ENCODE measurements at regions not wholly inside any gene's neighbourhood (a gene's known extent, or its start where the extent isn't known, plus 50 kb on each side); places are given as distances from the start of the nearest gene placed in this dataset.

DNA sequence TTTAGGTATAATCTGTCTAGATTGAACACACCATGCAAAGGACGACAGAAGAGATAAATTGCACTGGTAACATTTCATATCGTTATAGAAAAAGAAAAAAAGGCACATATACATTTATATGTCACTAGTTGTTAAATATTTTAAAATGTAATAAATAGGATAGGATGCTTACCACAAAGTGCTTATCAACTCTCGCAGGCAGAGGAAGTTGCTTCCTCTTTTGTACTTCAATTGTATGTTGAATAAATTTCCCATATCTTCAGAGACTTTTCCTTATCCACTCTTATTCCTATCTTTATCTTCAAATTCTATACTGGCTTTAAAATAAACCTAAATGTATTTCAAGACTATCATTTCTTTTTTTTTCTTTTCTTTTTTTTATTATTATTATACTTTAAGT is 163.3 kb upstream of the SPOCK3 start (continued):
- TF ChIP-seq ZBTB4 (CRISPR knock-in tag; IDR thresholded peaks at IDR 0.05) (no peak), TCF3 (IDR thresholded peaks at IDR 0.05; ENCODE audit: borderline replicate concordance, insufficient read depth, low read depth, low read length) (no peak), ZNF622 (IDR thresholded peaks at IDR 0.05) (no peak), NR2F1 (conservative IDR thresholded peaks at IDR 0.05) (no peak), NRF1 (conservative IDR thresholded peaks at IDR 0.05; ENCODE audit: low read depth, low read length) (no peak), SUZ12 (IDR thresholded peaks at IDR 0.05; ENCODE audit: unreplicated experiment) (no peak), IKZF1 (conservative IDR thresholded peaks at IDR 0.05) (no peak), HCFC1 (IDR thresholded peaks at IDR 0.05; ENCODE audit: low read length) (no peak), ZSCAN29 (IDR thresholded peaks at IDR 0.05) (no peak), NR2C1 (IDR thresholded peaks at IDR 0.05) (no peak)

- no peak for FAIRE-seq
- POLR2A ChIA-PET, result no interaction called here
- WGBS (ENCODE audit: insufficient coverage, insufficient replicate concordance, low lambda C conversion rate, missing lambda C conversion rate), result 0% methylated on average over 1 of the region's 1 CpG
- Histone ChIP-seq H3K36me3 (ENCODE audit: control insufficient read depth in 2 of 2, insufficient read depth in 2 of 2, low read length in 1 of 2) (no peaks in the 10 kb centered on the region), H3K4me2 (ENCODE audit: control insufficient read depth, insufficient read depth) (no peak overlapping the region), H3K9ac (ENCODE audit: control insufficient read depth, insufficient read depth, low read length) (no peak overlapping the region), H3K9me3 (replicated peaks; ENCODE audit: control insufficient read depth, insufficient read depth, low read length) (no peaks in the 10 kb centered on the region), H2AFZ (ENCODE audit: control insufficient read depth, low read depth, low read length) (no peak overlapping the region), H3K27ac (ENCODE audit: control insufficient read depth, insufficient read depth) (no peak overlapping the region), H4K20me1 (ENCODE audit: control insufficient read depth, insufficient read depth) (no peaks in the 10 kb centered on the region), H3K27me3 (replicated peaks in 1 of 2; ENCODE audit: control insufficient read depth in 2 of 2, insufficient read depth in 2 of 2, low read length in 1 of 2) (no peaks in the 10 kb centered on the region), H3K79me2 (ENCODE audit: control insufficient read depth, insufficient read depth, low read length) (no peaks in the 10 kb centered on the region), H3K4me3 (no peak overlapping the region), H3K4me1 (ENCODE audit: control insufficient read depth, insufficient read depth, low read length) (no peaks in the 10 kb centered on the region)
- RAD21 ChIA-PET (ENCODE audit: unreplicated experiment), result no interaction called here
- BruUV-seq (replicated peaks), result no TSS peak
- intact Hi-C loops (cut with micrococcal nuclease; ENCODE audit: unreplicated experiment), result no loop called here
- DNase-seq (ENCODE audit: low read depth, low spot score), result no peak
- in situ Hi-C loops (cut with MboI), result no loop called here
- ATAC-seq, result no peak
- SMC1A ChIA-PET (ENCODE audit: uncharacterized antibody, unreplicated experiment), result no interaction called here
- CTCF ChIA-PET, result no interaction called here
- no peak for TF ChIP-seq ZZZ3 (IDR thresholded peaks at IDR 0.05; ENCODE audit: control insufficient read depth, insufficient read length, low read depth)
- TF ChIP-seq USF2 (IDR thresholded peaks at IDR 0.05; ENCODE audit: borderline replicate concordance, low read depth, low read length), result no peak
- TF ChIP-seq TARDBP (IDR thresholded peaks at IDR 0.05; ENCODE audit: borderline replicate concordance), result no peak
- TF ChIP-seq CEBPB (IDR thresholded peaks at IDR 0.05; ENCODE audit: borderline replicate concordance in 1 of 2, low read depth in 2 of 2, low read length in 2 of 2), result no peak
- TF ChIP-seq DPF2 (IDR thresholded peaks at IDR 0.05), result no peak
- no peak for TF ChIP-seq ETV6 (conservative IDR thresholded peaks at IDR 0.05 in 1 of 2, IDR thresholded peaks at IDR 0.05 in 1 of 2; ENCODE audit: borderline replicate concordance in 1 of 2, low read depth in 1 of 2)
- no peak for TF ChIP-seq ASH2L (IDR thresholded peaks at IDR 0.05; ENCODE audit: borderline replicate concordance, low read depth)
- TF ChIP-seq FOXK2 (IDR thresholded peaks at IDR 0.05), result no peak
- TF ChIP-seq LARP7 (IDR thresholded peaks at IDR 0.05), result no peak
Measured at GRCh38 chr4:167399201-167399600, 164.9 kb upstream of the SPOCK3 start.

Data from GM12878 (cell line).